ENCODE measurements at regions not wholly inside any gene's neighbourhood (a gene's known extent, or its start where the extent isn't known, plus 50 kb on each side); places are given as distances from the start of the nearest gene placed in this dataset.

DNA sequence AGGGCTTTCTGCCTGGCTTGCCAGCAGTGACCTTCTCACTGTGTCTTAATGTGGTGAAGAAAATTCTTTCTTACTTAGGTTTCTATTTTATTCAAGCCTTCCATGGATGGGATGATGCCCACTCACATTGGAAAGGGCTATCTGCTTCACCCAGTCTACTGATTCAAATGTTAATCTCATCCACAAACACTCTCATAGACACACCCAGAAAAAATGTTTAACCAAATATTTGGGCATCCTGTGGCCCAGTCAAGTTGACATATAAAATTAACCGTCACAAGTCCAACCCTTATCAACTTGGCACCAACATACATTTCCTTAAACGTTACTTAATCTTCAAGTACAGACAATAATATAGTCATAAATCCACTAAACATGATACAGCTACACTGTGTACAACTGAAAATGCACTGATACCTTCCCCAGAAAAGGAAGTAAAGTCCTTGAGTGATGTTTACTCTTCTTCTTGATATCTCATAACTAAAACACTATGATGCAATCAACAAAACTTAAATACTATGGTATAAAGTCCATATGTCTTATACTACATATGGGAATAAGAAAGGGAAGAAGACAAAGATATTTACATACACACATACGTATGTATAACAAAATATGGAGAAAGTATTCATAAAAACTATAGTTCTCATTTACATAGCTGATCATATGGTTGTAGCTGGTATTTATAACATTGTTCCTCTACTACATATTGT is 394.7 kb upstream of the NOVA1 start:
- no peak for DNase-seq (ENCODE audit: low read depth, low spot score)

DNA sequence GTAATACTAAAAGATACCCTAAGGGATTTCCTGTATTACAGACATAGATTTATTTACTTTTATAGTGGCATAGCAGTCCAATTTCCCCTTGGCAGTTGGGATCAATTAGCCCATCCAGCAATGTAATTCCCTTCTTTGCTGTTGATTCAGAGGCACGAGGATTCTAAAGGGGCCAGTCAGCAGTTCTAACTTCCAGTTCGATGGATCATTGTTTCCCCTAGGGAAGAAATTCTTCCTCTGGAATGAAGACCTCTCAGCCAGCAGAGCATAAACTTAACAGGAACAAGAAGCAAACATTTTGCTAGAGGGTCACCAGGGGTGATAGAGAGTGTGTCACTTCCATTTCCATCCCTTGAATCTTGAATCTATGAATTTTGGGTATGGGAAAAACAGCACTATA is 395.7 kb upstream of the NOVA1 start:
- no peak for DNase-seq (ENCODE audit: low read depth, low spot score)

DNA sequence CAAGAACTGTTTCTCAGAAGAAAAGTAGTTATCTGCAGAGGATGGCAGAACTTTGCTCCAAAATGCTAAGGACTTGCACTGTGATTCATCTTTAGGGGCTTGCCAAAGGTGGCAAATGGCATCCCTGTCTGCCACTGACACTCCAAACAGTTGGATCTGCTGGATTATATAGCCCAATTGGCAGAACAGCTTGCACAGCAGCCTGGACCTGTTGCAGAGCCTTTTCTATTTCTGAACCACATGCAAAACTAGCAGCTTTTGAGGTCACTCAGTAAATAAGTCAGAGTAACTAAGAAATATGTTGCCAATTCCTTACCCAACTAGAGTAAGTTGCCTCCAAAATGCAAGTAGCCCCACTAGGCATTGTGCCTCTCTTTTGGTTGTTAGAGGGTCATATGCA is 397.5 kb upstream of the NOVA1 start:
- no peak for DNase-seq (ENCODE audit: low read depth, low spot score)

DNA sequence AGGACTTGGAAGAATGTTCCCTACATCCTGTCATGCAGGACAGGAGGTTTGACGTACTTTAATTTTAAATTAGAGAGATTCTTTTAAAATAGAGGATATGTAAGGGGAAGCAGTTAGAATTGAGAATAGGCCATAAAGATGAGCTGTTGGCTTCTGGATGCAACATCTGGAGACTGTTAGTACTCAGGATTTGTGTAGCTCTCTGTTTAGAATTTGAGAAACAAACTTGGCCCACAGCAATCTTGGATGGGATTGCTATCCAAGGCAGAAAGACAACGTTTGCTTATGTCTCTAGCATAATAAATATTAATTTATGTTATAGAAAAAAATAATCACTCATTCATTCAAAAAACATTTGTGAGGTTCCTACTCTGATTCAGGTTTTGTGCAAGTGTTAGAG is 398.4 kb upstream of the NOVA1 start:
- no peak for DNase-seq (ENCODE audit: low read depth, low spot score)

DNA sequence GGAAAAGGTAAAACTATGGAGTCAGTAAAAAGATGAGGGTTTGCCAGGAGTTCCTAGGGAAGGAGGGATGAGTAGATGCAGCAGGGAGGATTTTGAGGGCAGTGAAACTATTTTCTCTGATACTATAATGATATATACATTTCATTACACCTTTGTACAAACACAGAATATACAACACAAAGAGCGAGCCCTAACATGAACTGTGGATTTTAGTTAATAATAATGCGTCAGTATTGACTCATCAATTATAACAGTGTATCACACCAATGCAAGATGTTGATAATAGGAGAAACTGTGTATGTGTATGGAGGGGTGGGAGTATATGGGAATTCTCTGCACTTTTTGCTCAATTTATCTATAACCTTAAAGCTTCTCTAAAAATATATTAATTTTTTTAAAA is 404.3 kb upstream of the NOVA1 start:
- DNase-seq (ENCODE audit: low read depth, low spot score) = no peak

DNA sequence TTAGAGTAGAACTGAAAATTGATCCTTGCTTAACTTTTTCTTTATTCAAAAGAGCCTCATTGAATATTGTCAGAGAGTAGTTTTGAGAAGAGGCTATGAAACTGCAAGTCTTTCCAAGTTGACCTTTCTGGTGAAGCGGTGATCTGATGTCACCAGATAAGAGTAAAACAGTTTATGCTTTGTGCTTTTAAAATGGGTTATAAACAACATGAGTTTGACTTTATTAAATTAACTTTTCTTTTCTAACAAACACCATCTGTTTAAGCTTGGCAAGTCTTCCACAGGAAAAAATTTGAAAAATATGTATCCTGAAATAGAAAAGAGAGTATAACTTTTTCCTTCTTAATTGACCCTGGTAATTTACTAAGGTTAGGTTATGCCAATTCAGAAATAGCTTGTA is 408.7 kb upstream of the NOVA1 start:
- DNase-seq (ENCODE audit: low read depth, low spot score) = no peak

DNA sequence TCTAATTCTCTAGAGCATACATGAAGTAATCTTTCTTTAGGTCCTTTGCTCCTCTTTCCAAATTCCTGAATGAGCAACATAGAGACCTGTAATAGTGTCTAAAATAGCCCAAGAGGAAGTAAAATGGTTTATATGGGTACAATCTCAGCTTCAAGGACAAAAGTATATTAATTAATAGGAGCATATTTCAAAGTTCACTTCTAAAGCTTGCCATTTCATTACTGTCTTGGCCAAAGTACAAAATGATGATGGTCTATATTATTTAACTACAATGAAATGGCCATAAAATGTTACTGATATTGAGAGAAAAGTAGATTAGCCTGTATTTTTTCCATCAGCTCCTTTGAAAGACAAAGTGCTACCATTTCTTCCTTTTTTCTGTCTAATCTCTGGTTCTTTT is 410.4 kb upstream of the NOVA1 start:
- no peak for DNase-seq (ENCODE audit: low read depth, low spot score)

DNA sequence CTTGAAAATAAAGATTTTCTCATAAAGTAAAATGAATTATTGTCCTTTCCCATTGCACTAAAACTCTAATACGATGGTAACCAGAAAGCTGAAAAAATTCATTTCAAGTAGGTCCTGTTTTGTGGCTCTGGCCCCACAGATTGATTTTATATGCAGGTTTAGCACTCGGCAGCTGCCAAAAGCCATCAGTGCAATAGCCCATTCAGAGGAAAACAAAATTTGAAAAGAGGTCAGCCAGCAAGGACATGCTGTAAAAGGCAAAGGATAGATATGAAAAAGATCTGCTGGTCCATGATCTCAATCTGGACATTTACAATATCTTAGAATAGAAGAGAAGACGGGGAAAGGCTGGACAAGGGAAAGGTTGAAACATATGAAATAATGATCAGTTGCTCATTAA is 414.8 kb upstream of the NOVA1 start:
- DNase-seq (ENCODE audit: low read depth, low spot score) = no peak

DNA sequence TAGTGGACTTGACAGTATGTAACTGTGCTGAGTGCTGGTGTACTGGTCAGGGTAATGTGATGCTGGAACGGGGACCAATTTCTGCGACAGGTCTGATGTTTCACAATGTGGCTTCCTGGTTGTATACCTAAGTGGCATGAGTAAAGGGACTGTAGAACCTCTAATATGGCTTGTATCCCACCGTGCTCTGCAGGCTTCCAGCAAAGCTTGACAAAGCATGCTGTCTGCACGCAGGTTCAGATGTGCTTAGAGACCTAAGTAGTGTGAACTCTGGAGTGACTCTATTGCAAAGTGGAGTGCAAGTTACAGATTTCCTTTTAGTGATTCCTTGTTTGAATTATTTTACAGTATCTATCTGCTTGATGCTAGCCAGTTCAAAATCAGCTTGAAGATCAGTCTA is 415.8 kb upstream of the NOVA1 start:
- no peak for DNase-seq (ENCODE audit: low read depth, low spot score)

DNA sequence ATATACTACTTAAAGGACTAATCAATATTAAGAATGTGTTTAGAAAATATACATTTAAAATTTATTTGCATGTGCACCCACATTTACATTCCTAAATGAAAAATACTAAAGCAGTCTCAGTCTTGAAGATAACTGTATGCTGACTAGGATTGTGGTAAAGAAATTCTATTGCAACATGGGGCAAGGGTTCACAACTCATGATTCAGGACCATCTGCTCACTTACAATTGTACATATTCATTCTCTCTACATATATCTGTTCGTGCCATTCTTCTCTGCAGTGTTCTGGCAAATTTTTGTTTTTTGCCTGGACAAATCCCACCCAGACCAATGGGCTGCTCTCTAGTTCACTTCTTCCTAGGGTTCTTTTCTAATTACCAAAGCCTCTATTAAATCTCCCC is 417.2 kb upstream of the NOVA1 start:
- DNase-seq (ENCODE audit: low read depth, low spot score) = no peak

DNA sequence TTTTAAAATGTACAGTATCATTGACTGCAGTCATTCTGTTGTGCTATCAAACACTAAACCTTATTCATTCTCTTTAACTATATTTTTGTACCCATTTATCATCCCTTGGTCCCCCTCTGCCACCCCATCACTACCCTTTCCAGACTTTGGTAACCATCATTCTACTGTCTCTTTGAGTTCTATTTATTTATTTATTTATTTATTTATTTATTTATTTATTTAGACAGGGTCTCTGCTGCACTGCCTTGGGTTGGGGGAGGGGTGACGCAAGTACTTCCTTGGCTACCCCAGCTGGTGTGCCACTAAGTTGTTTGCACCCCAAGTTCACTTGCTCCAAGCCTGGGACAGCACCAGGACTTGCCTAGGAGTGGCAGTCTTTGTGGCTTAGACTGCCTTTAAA is 427.8 kb upstream of the NOVA1 start:
- no peak for DNase-seq (ENCODE audit: low read depth, low spot score)

DNA sequence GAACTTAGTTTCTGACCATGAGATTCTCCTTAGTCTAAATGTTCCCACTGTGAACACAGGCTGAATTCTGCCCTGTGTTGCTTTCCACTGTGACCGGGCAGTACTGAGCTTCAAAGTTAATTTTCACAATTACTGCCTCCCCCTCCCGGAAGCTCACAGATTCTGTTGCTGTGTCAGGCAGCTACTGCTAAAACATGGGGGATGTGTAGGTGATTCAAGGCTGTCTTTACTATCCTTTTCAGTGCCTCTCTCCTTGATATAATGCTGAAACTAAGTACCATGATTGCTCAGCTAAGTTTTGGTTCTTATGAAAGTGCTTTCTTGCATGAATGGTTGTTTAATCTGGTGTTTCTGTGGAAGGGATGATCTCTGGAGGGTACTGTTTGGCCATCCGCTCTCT is 428.3 kb upstream of the NOVA1 start:
- DNase-seq (ENCODE audit: low read depth, low spot score) = no peak

DNA sequence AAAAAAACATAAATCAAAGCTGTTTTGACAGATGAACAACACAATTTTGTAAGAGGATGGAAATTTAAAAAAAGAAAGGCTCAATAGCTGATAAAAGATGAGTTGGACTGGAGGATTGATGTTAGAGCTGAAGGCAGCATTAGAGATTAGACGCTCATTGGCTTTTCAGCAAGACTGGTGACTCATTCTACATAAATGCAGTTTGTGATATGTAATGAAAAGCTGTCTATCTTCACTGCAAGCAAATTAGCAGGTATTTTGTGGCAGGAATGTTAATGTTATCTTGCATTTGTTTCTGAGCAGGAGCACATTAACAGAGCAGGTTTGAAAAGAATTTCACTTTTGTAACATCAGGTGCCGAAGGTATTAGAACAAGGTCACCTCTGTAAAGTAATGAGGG is 442.7 kb upstream of the NOVA1 start:
- DNase-seq (ENCODE audit: low read depth, low spot score) = no peak

DNA sequence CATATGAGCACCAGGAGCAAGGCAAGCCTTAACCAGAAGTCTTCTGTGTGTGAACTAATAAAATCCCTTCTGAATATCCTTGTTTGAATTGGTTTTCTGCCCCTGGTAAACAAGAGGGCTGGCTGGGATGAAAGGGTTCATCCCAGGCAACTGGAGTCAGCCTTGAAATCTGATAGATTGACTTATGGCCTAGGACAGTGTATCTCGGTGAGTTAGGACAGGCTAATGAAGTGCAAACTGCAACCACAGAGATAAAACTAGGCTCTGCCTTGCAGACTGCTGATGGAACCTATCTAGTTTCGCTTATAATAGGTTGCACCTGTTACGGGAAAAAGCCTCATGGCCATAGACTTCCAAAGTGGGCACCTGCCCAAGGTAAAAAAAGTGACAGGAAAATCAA is 451.9 kb upstream of the NOVA1 start:
- no peak for DNase-seq (ENCODE audit: low read depth, low spot score)

DNA sequence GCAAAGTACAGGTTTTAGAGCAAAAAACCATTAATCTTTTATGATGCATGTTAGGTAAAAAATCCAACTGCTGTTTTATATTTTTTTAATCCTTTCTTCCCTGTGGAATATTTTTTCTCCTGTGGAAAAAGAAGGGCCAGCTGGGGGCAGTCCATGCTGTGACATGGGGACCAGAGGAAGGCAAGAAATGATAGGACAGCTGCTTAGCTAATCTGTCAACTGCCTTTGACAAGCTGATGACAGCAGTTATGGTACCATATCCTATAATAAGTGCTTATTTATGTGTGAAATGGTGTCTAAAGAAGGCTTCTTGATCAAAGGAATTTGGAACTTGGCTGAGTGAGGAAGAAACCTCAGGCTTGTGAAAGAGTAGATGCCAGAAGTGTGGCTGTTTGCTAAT is 452.4 kb upstream of the NOVA1 start:
- no peak for DNase-seq (ENCODE audit: low read depth, low spot score)

DNA sequence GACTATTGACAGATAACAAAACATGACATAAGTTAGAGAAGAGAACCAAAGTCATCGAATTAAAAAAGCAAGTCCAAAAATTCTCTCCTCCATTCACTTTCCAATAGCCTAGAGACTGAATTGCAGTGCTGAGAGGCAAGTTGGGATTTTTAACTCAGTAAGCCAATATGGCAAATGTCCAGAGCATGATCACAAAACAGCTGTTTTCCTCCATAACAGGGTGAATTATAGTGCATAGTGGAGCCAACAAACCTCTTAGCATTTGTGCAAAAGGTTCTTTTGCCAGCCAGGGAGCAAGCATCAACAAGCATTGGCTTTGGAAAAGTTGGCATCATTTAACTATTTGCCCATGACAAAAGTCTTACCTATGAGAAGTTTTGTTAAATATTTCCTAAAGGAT is 458.8 kb upstream of the NOVA1 start:
- no peak for DNase-seq (ENCODE audit: low read depth, low spot score)

DNA sequence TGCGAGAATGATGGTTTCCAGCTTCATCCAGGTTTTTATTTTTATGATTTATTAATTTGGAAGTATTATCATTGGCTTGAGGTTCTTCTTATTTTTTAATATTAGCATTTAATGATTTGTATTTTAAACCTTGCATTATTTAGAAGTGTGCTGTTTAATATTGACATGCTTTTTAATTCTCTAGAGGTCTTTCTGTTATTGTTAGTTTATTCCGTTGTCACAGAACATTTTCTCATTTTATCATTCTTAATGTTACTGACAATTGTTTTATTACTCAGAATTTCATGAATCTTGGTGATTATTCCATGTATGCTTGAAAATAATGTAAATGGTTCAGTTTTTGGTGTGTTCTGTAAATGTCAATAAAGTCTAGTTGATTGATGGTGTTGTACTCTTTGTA is 463.5 kb upstream of the NOVA1 start:
- DNase-seq (ENCODE audit: low read depth, low spot score) = no peak

DNA sequence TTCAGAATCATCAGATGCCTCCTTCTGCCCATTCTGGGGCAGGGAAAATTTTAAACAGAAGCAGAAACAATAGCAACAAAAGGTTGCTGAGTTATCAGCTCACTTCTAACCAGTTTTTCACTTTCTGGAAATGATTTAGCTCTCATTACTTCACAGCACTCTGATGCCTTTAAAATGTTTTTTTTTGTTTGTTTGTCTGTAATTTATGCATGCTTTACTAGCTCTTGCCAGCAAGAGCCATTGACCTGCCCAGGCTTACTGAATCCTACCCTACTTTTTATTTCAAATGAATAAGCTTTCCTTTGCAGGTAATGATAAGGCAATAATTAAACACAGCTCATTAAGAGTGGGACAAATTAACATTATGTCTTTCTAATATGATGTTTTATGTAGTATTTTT is 466.1 kb upstream of the NOVA1 start:
- no peak for DNase-seq (ENCODE audit: low read depth, low spot score)

DNA sequence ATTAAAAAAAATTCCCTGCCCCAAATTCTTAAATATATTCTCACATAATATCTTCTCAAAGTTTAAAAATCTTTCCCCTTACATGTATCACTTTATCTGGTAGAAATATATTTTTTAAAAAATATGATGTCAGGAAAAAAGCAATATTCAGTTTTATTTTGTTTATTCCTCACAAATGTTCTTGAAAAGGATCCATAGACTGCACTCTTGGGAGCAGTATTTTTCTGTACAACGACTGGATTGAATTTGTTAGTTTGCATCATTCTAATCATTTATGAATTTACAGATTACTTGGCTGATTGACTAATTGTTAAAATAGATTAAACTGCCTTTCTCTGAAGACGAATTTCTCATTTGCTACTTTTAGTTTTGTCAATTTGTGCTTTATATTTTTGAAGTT is 468.1 kb upstream of the NOVA1 start:
- no peak for DNase-seq (ENCODE audit: low read depth, low spot score)

DNA sequence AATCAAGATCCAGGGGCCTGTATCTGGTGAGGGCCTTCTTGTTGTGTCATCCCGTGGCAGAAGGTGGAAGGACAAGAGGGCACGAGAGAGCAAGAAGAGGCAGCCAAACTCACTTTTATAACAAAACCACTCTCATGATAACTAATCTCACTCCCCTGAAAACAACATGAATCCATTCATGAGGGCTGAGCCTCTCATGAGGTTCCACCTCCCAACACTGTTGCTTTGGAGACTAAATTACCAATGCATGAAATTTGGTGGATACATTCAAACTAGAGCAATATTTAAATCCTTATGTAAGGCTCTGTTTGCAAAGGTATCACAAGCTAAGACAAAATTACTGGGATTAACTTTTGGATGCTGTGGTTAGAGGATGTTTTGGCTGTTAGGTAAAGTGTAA is 470.1 kb upstream of the NOVA1 start:
- DNase-seq (ENCODE audit: low read depth, low spot score) = no peak

DNA sequence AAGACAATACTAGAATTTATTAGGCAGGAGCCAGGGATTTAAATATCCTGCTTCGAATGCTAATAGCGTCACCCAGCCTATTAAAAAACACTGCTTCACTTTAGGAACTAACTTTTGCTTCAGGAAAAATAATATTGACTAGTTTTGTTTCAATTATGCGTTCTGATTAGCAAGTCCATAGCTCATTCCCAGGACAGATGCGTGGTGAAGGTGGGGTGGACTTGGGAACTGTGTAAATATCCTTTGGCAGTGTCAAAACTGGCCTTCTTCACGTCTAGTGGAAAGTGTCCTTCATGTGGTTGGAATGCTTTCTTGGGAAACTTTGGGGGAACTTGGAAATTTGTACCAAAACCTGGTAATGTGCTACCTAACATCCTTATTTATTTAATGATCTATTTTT is 474.8 kb upstream of the NOVA1 start:
- DNase-seq (ENCODE audit: low read depth, low spot score) = no peak

DNA sequence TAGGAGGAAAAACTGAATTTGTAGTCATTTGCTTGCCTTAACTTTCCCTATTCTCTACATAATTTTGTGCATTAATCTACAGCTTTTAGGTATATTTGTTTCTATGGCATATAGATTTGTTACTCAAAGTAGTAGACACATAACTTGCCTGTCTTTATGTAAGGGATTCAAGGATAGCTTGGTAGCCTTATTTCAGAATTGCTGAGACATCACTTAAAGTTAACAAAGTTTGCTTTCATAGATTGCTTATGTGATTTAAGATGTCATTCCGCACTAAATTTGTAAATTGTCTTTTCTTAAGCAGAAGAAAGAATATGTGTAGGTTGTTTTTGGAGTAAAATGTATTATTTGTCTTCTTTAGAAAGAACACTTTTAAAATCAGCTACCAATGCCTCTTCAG is 477.7 kb upstream of the NOVA1 start:
- DNase-seq (ENCODE audit: low read depth, low spot score) = no peak

DNA sequence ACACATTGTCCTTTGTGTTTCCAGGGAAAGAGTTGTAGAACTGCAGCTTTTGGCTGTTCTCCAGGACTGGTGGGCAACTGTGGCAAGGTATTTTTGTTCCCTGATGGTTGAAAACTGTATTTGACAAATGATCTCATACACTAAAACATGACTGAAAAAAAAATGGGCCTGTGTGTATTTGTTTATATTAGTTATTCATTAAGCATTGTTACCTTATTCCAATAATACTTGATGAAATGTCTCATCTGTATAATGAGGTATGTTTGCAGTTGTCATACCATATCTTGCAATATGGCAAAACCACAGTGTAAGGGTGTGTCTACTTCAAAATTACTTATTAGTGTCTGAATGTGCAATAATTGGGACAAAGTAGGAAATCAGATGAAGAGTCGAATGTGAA is 479.4 kb upstream of the NOVA1 start:
- no peak for DNase-seq (ENCODE audit: low read depth, low spot score)

DNA sequence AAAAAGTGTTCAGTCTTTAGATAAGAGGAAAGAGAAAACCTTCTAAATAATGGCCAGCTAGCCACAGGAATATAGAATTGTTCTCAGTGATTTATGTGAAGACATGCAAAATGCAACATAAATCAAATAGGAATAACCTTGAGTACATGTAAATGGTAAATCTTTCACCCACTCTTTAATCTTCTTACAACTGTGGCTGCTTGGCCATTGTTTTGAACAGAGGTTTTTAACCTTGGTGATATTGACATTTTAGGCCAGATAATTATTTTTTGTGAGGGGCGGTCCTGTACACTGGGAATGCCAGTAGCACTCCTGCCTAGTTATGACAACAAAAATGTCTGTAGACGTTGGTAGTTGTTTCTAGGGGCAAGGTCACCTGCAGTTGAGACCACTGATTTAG is 479.9 kb upstream of the NOVA1 start:
- DNase-seq (ENCODE audit: low read depth, low spot score) = no peak
